GM12801 (cell line): ENCODE measurements at regions not wholly inside any gene's neighbourhood (a gene's known extent, or its start where the extent isn't known, plus 50 kb on each side); places are given as distances from the start of the nearest gene placed in this dataset.

Source experiments
- TF ChIP-seq, protein P1 (sequence below): IDR thresholded peaks from one replicate; pipeline ENCODE4 v1.5.1; 2011; ENCODE audit warnings: control low read depth; ENCODE audit not compliant: insufficient read length; ENCODE audit errors: extremely low read depth

DNA sequence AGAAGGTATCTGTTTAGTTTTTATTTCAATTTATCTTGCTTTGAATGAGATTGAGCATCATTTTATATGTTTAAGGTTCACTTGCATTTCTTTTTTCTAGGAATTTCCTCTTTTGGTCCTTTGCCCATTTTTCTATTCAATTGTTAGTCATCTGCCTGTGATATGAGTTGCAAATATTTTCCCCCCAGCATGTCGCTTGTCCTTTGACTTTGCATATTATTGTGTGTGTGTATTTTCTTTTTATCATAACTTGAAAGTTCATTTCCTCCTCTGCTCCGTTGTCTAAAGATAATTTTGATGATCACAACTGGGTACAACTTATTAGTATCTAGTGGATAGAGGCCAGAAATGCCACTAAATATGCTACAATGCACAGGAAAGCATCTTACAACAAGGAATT is 132.7 kb upstream of the MDFIC start:
- TF ChIP-seq, protein P1, sequence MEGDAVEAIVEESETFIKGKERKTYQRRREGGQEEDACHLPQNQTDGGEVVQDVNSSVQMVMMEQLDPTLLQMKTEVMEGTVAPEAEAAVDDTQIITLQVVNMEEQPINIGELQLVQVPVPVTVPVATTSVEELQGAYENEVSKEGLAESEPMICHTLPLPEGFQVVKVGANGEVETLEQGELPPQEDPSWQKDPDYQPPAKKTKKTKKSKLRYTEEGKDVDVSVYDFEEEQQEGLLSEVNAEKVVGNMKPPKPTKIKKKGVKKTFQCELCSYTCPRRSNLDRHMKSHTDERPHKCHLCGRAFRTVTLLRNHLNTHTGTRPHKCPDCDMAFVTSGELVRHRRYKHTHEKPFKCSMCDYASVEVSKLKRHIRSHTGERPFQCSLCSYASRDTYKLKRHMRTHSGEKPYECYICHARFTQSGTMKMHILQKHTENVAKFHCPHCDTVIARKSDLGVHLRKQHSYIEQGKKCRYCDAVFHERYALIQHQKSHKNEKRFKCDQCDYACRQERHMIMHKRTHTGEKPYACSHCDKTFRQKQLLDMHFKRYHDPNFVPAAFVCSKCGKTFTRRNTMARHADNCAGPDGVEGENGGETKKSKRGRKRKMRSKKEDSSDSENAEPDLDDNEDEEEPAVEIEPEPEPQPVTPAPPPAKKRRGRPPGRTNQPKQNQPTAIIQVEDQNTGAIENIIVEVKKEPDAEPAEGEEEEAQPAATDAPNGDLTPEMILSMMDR = no peak

GRCh38 chr7:114789871-114790311 is 132.0 kb upstream of the MDFIC start:
- TF ChIP-seq, protein P1 = no peak

DNA sequence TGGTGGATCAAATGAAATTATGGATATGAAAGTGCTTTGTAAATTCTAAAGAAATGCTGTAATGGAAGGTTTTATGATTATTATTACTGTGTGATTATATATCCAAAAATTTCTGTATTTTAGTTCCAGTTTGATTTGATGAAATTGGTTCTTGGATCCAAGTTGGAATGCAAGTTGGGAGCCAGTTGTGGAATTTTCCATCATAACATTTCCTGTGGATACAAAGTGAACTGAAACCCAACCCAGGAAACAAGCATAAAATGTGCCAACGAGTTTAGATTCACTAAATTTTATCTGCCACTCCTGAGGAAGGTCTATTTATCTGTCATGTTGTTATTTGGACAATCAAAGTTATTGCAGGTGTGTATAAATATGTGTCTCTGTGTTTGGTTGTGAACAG is 131.4 kb upstream of the MDFIC start:
- TF ChIP-seq, protein P1 = no peak

- TF ChIP-seq, protein P1 = no peak
These were observed 130.1 kb upstream of the MDFIC start for GRCh38 chr7:114791771-114792170.

GRCh38 chr7:114793155-114793845 is 128.6 kb upstream of the MDFIC start:
- TF ChIP-seq, protein P1 = no peak

GRCh38 chr7:114795475-114795874 is 126.4 kb upstream of the MDFIC start:
- TF ChIP-seq, protein P1 = no peak

GRCh38 chr7:114799628-114800028 is 122.3 kb upstream of the MDFIC start:
- TF ChIP-seq, protein P1 = no peak
